Limb (tissue), 2 donors: ENCODE measurements at regions not wholly inside any gene's neighbourhood (a gene's known extent, or its start where the extent isn't known, plus 50 kb on each side); places are given as distances from the start of the nearest gene placed in this dataset.

Source experiments
- DNase-seq, 2 donors: peaks; one replicate each; pipeline ENCODE4 v3.0.0-alpha.2; 2016; ENCODE audit errors: extremely low spot score in 2 of 2

- DNase-seq = no peak
Measured at GRCh38 chr2:207288628-207289027, 122.9 kb upstream of the KLF7 start.

GRCh38 chr2:207289295-207290018, 123.7 kb upstream of the KLF7 start:
- no peak for DNase-seq

GRCh38 chr2:207290833-207291624, 125.3 kb upstream of the KLF7 start:
- no peak for DNase-seq

- no peak for DNase-seq
Measured at GRCh38 chr2:207291625-207292252, 126.0 kb upstream of the KLF7 start.

- DNase-seq = no peak
Measured at GRCh38 chr2:207296265-207296948, 130.7 kb upstream of the KLF7 start.

GRCh38 chr2:207300817-207301216, 135.1 kb upstream of the KLF7 start:
- DNase-seq = no peak

GRCh38 chr2:207304761-207305160, 139.0 kb upstream of the KLF7 start:
- no peak for DNase-seq

- DNase-seq = no peak
Measured at GRCh38 chr2:207308519-207309224, 142.9 kb upstream of the KLF7 start.

GRCh38 chr2:207311316-207312005, 145.7 kb upstream of the KLF7 start:
- DNase-seq = no peak

GRCh38 chr2:207312006-207312356, 146.2 kb upstream of the KLF7 start:
- DNase-seq = no peak

GRCh38 chr2:207313947-207314346, 148.2 kb upstream of the KLF7 start:
- DNase-seq = no peak

- no peak for DNase-seq
Measured at GRCh38 chr2:207315131-207315530, 149.4 kb upstream of the KLF7 start.

- no peak for DNase-seq
Measured at GRCh38 chr2:207316484-207316883, 150.7 kb upstream of the KLF7 start.

GRCh38 chr2:207316906-207317305, 151.2 kb upstream of the KLF7 start:
- no peak for DNase-seq

GRCh38 chr2:207317378-207317984, 151.7 kb upstream of the KLF7 start:
- DNase-seq = no peak

GRCh38 chr2:207318181-207318628, 152.5 kb upstream of the KLF7 start:
- no peak for DNase-seq

- no peak for DNase-seq
Measured at GRCh38 chr2:207319316-207319715, 153.6 kb upstream of the KLF7 start.

- DNase-seq = no peak
Measured at GRCh38 chr2:207320381-207321159, 154.8 kb upstream of the KLF7 start.

- no peak for DNase-seq
Measured at GRCh38 chr2:207321514-207321913, 155.8 kb upstream of the KLF7 start.
